Amygdala (tissue), 56 donors: ENCODE measurements at regions not wholly inside any gene's neighbourhood (a gene's known extent, or its start where the extent isn't known, plus 50 kb on each side); places are given as distances from the start of the nearest gene placed in this dataset.
"Not testable (repeated sequence)": the region's sequence is repeated elsewhere in the genome, so short reads cannot be mapped to it uniquely, and the experiment has no call there.

Source experiments
- DNase-seq, 56 donors: peaks; one replicate each; lab custom pipeline; 2025; lab: John Stamatoyannopoulos, UW

GRCh38 chr2:186949726-186950256 lies 100.8 kb upstream of the ZSWIM2 start:
- peak in 2 of 56 donors; percentile 2 to 35 for DNase-seq

- DNase-seq: no peak
These were observed 98.5 kb upstream of the ZSWIM2 start for GRCh38 chr2:186947516-186947915.

GRCh38 chr2:186946896-186947467 lies 98.0 kb upstream of the ZSWIM2 start:
- DNase-seq: no peak

- DNase-seq: no peak
These were observed 92.9 kb upstream of the ZSWIM2 start for GRCh38 chr2:186941853-186942252.

GRCh38 chr2:186940463-186940862 lies 91.5 kb upstream of the ZSWIM2 start:
- DNase-seq: no peak

GRCh38 chr2:186934420-186934819 lies 85.5 kb upstream of the ZSWIM2 start:
- no peak for DNase-seq

- no peak for DNase-seq
These were observed 78.9 kb upstream of the ZSWIM2 start for GRCh38 chr2:186927867-186928191.

GRCh38 chr2:186927185-186927866 lies 78.4 kb upstream of the ZSWIM2 start:
- no peak for DNase-seq

- no peak for DNase-seq
These were observed 76.5 kb upstream of the ZSWIM2 start for GRCh38 chr2:186925514-186925913.

GRCh38 chr2:186922316-186922715 lies 73.3 kb upstream of the ZSWIM2 start:
- DNase-seq: not testable (repeated sequence)

GRCh38 chr2:186919296-186919695 lies 70.3 kb upstream of the ZSWIM2 start:
- DNase-seq: no peak

- DNase-seq: no peak
These were observed 69.5 kb upstream of the ZSWIM2 start for GRCh38 chr2:186918495-186918894.

GRCh38 chr2:186917866-186918265 lies 68.9 kb upstream of the ZSWIM2 start:
- no peak for DNase-seq

- DNase-seq: no peak
These were observed 64.9 kb upstream of the ZSWIM2 start for GRCh38 chr2:186913870-186914269.

GRCh38 chr2:186912979-186913378 lies 64.0 kb upstream of the ZSWIM2 start:
- DNase-seq: no peak

GRCh38 chr2:186911551-186912085 lies 62.6 kb upstream of the ZSWIM2 start:
- DNase-seq: no peak

- DNase-seq: no peak
These were observed 62.0 kb upstream of the ZSWIM2 start for GRCh38 chr2:186910996-186911395.

- no peak for DNase-seq
These were observed 60.1 kb upstream of the ZSWIM2 start for GRCh38 chr2:186909095-186909494.

GRCh38 chr2:186907897-186908296 lies 58.9 kb upstream of the ZSWIM2 start:
- no peak for DNase-seq

GRCh38 chr2:186903216-186903615 lies 54.2 kb upstream of the ZSWIM2 start:
- no peak for DNase-seq
